WI38 (cell line): ENCODE measurements at regions not wholly inside any gene's neighbourhood (a gene's known extent, or its start where the extent isn't known, plus 50 kb on each side); places are given as distances from the start of the nearest gene placed in this dataset.
"Not testable (repeated sequence)": the region's sequence is repeated elsewhere in the genome, so short reads cannot be mapped to it uniquely, and the experiment has no call there.

Source experiments
- H3K4me3 ChIP-seq: 2 replicates; pipeline ENCODE4 v1.5.1; 2011; ENCODE audit warnings: low read depth, mild to moderate bottlenecking, control low read depth, low read length
- TF ChIP-seq, protein P1 (sequence below): IDR thresholded peaks from 2 replicates; pipeline ENCODE4 v1.5.1; 2012; ENCODE audit warnings: low read depth, mild to moderate bottlenecking, control low read depth, low read length

DNA sequence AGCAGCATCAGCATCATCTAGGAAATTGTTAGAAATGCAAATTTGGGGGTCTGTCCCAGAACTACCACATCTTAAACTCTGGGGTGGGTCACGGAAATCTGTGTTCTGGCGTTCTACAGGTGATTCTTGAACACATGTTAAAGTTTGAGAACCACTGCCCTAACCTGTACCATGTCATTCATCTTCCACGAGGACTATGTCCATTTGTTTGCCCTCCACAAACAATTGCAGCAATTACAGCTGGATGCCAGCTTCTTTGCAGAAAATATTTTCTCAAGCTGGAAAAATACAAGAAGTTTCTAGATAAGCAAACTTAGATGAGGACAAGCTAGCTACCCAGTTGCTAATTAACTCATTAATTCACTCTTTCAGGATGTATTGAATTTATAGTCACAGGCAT, 54.1 kb downstream of the MAFB start:
- TF ChIP-seq, protein P1, sequence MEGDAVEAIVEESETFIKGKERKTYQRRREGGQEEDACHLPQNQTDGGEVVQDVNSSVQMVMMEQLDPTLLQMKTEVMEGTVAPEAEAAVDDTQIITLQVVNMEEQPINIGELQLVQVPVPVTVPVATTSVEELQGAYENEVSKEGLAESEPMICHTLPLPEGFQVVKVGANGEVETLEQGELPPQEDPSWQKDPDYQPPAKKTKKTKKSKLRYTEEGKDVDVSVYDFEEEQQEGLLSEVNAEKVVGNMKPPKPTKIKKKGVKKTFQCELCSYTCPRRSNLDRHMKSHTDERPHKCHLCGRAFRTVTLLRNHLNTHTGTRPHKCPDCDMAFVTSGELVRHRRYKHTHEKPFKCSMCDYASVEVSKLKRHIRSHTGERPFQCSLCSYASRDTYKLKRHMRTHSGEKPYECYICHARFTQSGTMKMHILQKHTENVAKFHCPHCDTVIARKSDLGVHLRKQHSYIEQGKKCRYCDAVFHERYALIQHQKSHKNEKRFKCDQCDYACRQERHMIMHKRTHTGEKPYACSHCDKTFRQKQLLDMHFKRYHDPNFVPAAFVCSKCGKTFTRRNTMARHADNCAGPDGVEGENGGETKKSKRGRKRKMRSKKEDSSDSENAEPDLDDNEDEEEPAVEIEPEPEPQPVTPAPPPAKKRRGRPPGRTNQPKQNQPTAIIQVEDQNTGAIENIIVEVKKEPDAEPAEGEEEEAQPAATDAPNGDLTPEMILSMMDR: no peak
- no peak overlapping the region for H3K4me3 ChIP-seq

DNA sequence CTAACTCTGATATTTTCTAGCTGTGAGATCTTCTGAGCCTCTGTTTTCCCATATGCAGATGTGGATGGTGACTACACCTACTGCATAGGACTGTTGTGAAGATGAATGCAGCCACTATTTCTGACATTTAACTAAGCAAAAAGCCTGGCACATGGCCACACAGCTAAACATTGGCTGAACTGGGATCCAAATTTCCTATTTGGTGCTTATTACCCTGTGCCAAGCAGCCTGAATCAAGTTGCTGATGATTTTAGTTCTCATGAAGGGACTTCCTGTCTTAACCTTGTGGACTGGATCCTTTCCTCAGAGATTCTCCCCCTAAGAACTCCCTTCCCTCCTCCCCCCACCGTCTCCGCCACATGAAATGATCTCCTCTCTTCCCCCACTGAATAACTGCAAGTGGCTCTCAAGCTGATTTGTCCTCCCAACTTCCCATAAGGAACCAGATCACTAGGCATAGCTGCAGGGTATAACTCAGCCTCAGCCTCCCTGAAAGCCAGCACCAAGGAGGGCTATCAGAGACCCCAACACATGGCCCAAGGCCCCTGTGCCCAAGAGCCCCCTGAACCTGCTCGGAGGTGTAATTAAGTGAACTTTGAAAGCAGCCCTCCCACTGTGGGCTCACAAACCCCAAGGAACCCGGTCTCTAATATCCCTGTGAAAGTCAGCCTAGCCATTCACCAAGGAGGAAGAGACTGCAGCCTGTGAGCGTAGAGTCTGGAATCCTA, 55.7 kb downstream of the MAFB start:
- TF ChIP-seq, protein P1: no peak
- no peak overlapping the region for H3K4me3 ChIP-seq

DNA sequence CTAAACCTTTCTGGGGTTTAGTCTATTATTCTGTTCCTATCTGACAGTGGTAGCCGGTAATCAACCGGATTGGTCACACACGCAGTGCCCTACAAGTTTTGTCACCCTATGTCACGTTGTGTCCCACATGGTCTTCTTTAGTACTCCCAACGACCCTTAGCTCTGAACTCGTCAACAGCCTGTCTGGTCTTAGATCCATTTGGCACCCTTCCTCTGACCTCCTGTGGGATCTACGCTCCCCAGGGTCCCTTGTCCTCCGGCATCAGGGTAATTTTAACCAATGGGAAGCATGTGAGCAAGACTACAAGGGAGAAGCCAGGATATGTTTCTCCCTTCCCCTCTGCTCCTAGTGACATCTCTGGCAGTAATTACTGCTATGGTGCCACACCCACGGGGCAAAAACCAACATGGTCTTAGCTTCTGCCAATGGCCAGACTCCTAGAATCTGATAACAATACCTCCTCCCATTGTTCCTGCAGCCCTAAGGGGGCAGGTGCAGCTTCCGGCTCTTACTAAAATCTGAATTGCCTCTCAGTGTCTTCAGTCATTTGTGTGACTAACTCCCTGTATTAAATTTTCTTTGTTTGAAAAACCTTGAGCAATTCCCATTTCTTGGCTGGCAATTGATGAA, 56.6 kb downstream of the MAFB start:
- H3K4me3 ChIP-seq: no peak overlapping the region

DNA sequence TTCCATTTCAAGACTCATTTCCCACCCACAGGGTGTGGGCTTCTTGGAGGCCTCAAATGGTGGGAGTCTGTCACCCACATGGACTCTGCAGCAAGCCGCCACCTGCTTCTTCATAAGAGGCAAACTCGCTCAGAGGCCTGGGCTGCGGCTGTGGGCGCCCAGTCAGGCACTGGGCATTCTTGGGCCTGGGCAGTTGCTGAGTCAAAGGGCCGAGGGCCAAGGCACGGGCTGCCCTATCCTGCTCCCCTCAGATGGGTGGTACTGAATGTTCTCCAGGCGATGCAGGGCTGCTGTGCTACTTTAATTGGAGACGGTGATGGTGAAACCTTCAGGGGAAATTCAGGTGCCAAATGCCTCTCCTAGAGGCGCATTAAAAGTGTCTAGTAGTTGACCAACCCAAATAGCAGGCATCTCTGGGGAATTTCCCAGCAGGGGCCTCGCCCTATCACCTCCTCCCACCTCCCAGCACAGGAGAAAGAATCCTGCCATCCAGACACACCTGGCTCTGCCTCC, 57.9 kb downstream of the MAFB start:
- TF ChIP-seq, protein P1: no peak
- H3K4me3 ChIP-seq: no peak overlapping the region

More for the DNA sequence above, 56.6 kb downstream of the MAFB start:
- TF ChIP-seq, protein P1: no peak

DNA sequence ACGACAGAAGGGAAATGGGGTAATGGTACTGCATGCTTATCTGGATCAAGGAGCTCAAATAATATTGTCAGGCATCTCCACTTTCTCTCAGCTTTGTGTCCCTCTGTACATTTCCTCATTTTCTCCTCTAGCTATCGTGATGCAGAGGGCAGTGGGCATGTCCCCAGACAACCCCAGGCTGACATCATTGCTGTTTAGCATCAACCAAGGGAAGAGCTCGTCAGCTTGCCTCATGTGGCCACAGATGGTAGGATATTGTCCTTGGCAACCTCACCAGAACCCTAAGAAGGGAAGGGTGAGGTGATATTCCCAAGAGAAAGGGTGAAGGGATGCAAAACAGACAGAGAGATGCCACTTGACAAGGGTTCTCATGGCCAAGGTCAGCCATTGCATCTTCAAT, 58.3 kb downstream of the MAFB start:
- H3K4me3 ChIP-seq: no peak overlapping the region
- TF ChIP-seq, protein P1: no peak

DNA sequence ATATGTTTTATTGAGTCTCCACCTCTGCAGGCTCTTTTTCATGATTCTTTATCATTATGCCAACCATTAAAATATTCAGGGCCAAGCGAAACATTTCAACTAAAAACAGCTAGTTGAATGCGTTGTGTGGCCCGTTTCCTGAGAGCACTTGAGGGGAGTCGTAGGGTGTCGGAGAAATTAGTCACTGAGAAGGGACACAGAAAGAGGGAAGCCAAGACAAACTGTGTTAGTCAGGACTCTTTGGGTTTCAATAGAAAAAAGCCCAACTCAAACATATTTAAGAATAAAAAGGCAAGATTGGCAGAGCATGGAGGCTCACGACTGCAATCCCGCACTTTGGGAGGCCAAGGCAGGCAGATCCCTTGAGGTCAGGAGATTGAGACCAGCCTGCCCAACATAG, 58.9 kb downstream of the MAFB start:
- TF ChIP-seq, protein P1: no peak

DNA sequence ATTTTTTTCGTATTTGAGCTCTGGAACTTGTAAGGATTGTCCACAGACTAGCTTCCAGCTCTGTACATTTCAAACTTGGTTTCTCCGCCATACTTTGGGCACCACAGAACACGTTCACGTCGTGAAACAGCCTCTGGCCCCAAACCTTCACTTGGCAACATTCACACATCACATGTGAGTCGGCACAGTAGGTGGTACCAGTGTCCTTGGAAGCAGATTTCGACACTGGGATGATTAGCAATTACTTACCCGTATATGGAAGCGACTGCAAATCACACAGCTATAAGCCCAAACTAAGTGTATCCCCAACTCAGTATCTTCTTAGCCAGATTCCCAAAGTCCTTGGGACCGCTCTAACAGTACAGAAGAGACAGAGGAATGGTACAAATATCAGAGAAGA, 60.2 kb downstream of the MAFB start:
- TF ChIP-seq, protein P1: no peak
- H3K4me3 ChIP-seq: no peak overlapping the region

More for the DNA sequence above, 58.9 kb downstream of the MAFB start:
- H3K4me3 ChIP-seq: no peak overlapping the region

DNA sequence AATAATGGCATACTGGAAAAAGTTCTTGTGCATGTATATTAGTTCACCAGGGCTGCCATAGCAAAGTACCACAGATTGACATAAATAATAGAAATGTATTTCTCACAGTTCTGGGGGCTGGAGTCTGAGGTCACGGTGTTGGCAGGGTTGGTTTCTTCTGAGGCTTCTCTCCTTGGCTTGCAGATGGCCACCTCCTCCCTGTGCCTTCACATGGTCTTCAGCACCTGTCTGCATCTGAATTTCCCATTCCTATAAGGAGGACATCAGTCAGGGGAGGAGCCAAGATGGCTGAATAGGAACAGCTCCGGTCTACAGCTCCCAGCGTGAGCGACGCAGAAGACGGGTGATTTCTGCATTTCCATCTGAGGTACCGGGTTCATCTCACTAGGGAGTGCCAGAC, 70.0 kb downstream of the MAFB start:
- not testable (repeated sequence) for H3K4me3 ChIP-seq
